Uterus (tissue), 2 donors: ENCODE measurements at regions not wholly inside any gene's neighbourhood (a gene's known extent, or its start where the extent isn't known, plus 50 kb on each side); places are given as distances from the start of the nearest gene placed in this dataset.

ENCODE experiments used
- POLR2A ChIP-seq, 2 donors: fragments of 450-650 bp; IDR thresholded peaks; one replicate each; pipeline ENCODE4 v1.6.1; 2016; ENCODE audit warnings: antibody characterized with exemption in 2 of 2, mild to moderate bottlenecking in 1 of 2, moderate library complexity in 1 of 2
- TF ChIP-seq, protein P1 (sequence below), 4 experiments: fragments of 200-600 bp in 2 of 4; fragments of 450-650 bp in 2 of 4; sonication (generic) in 2 of 4; IDR thresholded peaks; one replicate each; pipeline ENCODE4 v1.5.1; 2016 to 2019; ENCODE audit warnings: antibody characterized with exemption in 4 of 4, mild to moderate bottlenecking in 2 of 4, moderate library complexity in 1 of 4

DNA sequence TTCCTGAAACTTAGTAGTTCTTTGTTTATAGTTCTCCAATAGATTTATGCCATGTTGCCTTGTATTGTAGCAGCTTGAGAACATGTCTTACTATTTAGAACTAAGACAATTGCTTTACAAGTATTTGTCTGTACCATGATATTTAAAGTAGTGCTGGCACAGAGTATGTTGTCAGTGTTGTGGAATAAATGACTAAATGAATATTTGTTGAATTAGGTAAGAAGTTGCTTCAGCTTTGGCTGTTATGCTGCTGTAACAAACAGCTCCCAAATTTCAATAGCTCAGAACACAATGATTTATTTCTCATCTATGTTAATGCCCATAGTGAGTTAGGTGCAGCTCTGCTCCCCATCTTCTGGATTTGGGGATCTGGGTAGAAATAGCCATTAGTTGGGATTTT is 90.2 kb upstream of the VCAM1 start:
- no peak for TF ChIP-seq POLR2A (IDR thresholded peaks at IDR 0.05)
- TF ChIP-seq, protein P1, sequence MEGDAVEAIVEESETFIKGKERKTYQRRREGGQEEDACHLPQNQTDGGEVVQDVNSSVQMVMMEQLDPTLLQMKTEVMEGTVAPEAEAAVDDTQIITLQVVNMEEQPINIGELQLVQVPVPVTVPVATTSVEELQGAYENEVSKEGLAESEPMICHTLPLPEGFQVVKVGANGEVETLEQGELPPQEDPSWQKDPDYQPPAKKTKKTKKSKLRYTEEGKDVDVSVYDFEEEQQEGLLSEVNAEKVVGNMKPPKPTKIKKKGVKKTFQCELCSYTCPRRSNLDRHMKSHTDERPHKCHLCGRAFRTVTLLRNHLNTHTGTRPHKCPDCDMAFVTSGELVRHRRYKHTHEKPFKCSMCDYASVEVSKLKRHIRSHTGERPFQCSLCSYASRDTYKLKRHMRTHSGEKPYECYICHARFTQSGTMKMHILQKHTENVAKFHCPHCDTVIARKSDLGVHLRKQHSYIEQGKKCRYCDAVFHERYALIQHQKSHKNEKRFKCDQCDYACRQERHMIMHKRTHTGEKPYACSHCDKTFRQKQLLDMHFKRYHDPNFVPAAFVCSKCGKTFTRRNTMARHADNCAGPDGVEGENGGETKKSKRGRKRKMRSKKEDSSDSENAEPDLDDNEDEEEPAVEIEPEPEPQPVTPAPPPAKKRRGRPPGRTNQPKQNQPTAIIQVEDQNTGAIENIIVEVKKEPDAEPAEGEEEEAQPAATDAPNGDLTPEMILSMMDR (IDR thresholded peaks at IDR 0.05): no peak
